ENCODE measurements at regions not wholly inside any gene's neighbourhood (a gene's known extent, or its start where the extent isn't known, plus 50 kb on each side); places are given as distances from the start of the nearest gene placed in this dataset.
"Not testable (repeated sequence)": the region's sequence is repeated elsewhere in the genome, so short reads cannot be mapped to it uniquely, and the experiment has no call there.

- H3K36me3 Mint-ChIP-seq (ENCODE audit: low read depth); H3K4me1 Mint-ChIP-seq; H3K27me3 Mint-ChIP-seq; DNase-seq; H3K9me3 Mint-ChIP-seq; intact Hi-C loops (cut with micrococcal nuclease): not testable (repeated sequence)
- H3K4me3 Mint-ChIP-seq: peak overlapping the region; percentile 28
- peak overlapping the region; percentile 83 for H3K27ac Mint-ChIP-seq
These were observed 318.5 kb downstream of the BCL2L11 start for GRCh38 chr2:111439237-111439636.

DNA sequence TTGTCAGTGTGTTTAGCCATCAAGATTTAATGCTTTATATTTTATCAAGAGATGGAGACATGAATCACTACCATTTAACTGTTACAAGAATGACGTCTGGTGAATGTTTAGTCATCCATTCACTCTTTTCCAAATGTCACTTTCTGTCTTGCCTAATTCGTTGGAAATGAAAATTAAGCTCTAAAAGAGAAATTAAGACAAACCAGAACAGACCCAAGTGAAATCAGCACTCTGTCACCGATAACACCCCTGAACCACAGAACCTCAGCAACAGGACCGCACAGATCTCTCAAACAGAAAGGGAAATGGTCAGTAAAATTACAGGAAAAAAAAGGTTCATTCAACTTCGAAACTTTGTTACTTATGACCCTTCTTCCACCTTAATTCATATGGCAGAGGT lies 320.9 kb downstream of the BCL2L11 start:
- H3K4me3 Mint-ChIP-seq: peak overlapping the region; percentile 48
- peak overlapping the region; percentile 91 for H3K27ac Mint-ChIP-seq

GRCh38 chr2:111442767-111443454 lies 322.2 kb downstream of the BCL2L11 start:
- peak; percentile 46 for DNase-seq
- H3K36me3 Mint-ChIP-seq (ENCODE audit: low read depth); H3K27me3 Mint-ChIP-seq; H3K4me3 Mint-ChIP-seq; H3K4me1 Mint-ChIP-seq; H3K9me3 Mint-ChIP-seq; H3K27ac Mint-ChIP-seq; intact Hi-C loops (cut with micrococcal nuclease): not testable (repeated sequence)

More for the DNA sequence above, 320.9 kb downstream of the BCL2L11 start:
- DNase-seq; H3K36me3 Mint-ChIP-seq (ENCODE audit: low read depth); H3K9me3 Mint-ChIP-seq; H3K4me1 Mint-ChIP-seq; intact Hi-C loops (cut with micrococcal nuclease); H3K27me3 Mint-ChIP-seq: not testable (repeated sequence)

GRCh38 chr2:111444516-111444915 lies 323.8 kb downstream of the BCL2L11 start:
- H3K27ac Mint-ChIP-seq; H3K4me1 Mint-ChIP-seq; H3K4me3 Mint-ChIP-seq; DNase-seq; intact Hi-C loops (cut with micrococcal nuclease); H3K36me3 Mint-ChIP-seq (ENCODE audit: low read depth); H3K9me3 Mint-ChIP-seq; H3K27me3 Mint-ChIP-seq: not testable (repeated sequence)

- DNase-seq; H3K36me3 Mint-ChIP-seq (ENCODE audit: low read depth); H3K27me3 Mint-ChIP-seq; H3K4me3 Mint-ChIP-seq; H3K27ac Mint-ChIP-seq; H3K4me1 Mint-ChIP-seq; H3K9me3 Mint-ChIP-seq; intact Hi-C loops (cut with micrococcal nuclease): not testable (repeated sequence)
These were observed 324.6 kb downstream of the BCL2L11 start for GRCh38 chr2:111445191-111445929.

DNA sequence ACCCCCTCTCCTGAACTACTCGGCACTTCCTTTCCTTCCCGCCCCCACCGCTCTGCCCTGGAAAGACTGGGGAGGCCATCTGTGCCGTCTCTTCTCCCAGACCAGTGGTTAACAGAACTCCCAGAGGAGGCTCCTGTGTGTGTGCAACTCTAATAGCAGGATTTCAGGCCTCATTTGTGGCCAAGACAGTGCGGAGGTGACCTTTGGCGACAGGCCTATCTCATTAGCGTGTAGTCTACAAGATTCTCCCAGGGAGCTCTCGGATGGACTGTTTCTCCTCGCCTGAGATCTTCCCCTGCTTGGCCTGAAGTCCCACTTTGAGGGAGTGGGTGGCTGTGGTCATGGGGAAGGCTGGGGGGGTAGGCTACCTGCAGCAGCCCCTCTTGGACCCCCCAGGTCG lies 325.2 kb downstream of the BCL2L11 start:
- H3K4me3 Mint-ChIP-seq; H3K27me3 Mint-ChIP-seq; H3K9me3 Mint-ChIP-seq; H3K27ac Mint-ChIP-seq; H3K4me1 Mint-ChIP-seq; DNase-seq; H3K36me3 Mint-ChIP-seq (ENCODE audit: low read depth); intact Hi-C loops (cut with micrococcal nuclease): not testable (repeated sequence)

GRCh38 chr2:111447482-111447881 lies 326.8 kb downstream of the BCL2L11 start:
- not testable (repeated sequence) for H3K27me3 Mint-ChIP-seq

GRCh38 chr2:111448796-111449195 lies 328.1 kb downstream of the BCL2L11 start:
- H3K4me1 Mint-ChIP-seq; H3K9me3 Mint-ChIP-seq; DNase-seq; H3K36me3 Mint-ChIP-seq (ENCODE audit: low read depth); intact Hi-C loops (cut with micrococcal nuclease); H3K27ac Mint-ChIP-seq; H3K4me3 Mint-ChIP-seq; H3K27me3 Mint-ChIP-seq: not testable (repeated sequence)

More at GRCh38 chr2:111447482-111447881, 326.8 kb downstream of the BCL2L11 start:
- H3K27ac Mint-ChIP-seq; H3K9me3 Mint-ChIP-seq; H3K4me1 Mint-ChIP-seq; H3K36me3 Mint-ChIP-seq (ENCODE audit: low read depth); DNase-seq; H3K4me3 Mint-ChIP-seq; intact Hi-C loops (cut with micrococcal nuclease): not testable (repeated sequence)

GRCh38 chr2:111450526-111450925 lies 329.8 kb downstream of the BCL2L11 start:
- intact Hi-C loops (cut with micrococcal nuclease); H3K9me3 Mint-ChIP-seq; H3K27me3 Mint-ChIP-seq; DNase-seq; H3K36me3 Mint-ChIP-seq (ENCODE audit: low read depth); H3K4me3 Mint-ChIP-seq: not testable (repeated sequence)
- peak overlapping the region; percentile 75 for H3K27ac Mint-ChIP-seq
- H3K4me1 Mint-ChIP-seq: peaks cover 10% of the 10 kb centered on the region

- DNase-seq; H3K36me3 Mint-ChIP-seq (ENCODE audit: low read depth); H3K4me3 Mint-ChIP-seq; H3K27me3 Mint-ChIP-seq; intact Hi-C loops (cut with micrococcal nuclease); H3K9me3 Mint-ChIP-seq: not testable (repeated sequence)
- H3K4me1 Mint-ChIP-seq: peaks cover 13% of the 10 kb centered on the region
- H3K27ac Mint-ChIP-seq: peak overlapping the region; percentile 87
These were observed 331.0 kb downstream of the BCL2L11 start for GRCh38 chr2:111451692-111452199.

- H3K4me3 Mint-ChIP-seq; H3K9me3 Mint-ChIP-seq; H3K27me3 Mint-ChIP-seq; intact Hi-C loops (cut with micrococcal nuclease); H3K36me3 Mint-ChIP-seq (ENCODE audit: low read depth); DNase-seq: not testable (repeated sequence)
- peaks cover 13% of the 10 kb centered on the region for H3K4me1 Mint-ChIP-seq
- peak overlapping the region; percentile 87 for H3K27ac Mint-ChIP-seq
These were observed 331.5 kb downstream of the BCL2L11 start for GRCh38 chr2:111452208-111452607.

- H3K27me3 Mint-ChIP-seq; H3K4me3 Mint-ChIP-seq; DNase-seq; H3K9me3 Mint-ChIP-seq; H3K27ac Mint-ChIP-seq; H3K36me3 Mint-ChIP-seq (ENCODE audit: low read depth); intact Hi-C loops (cut with micrococcal nuclease): not testable (repeated sequence)
- peaks cover 13% of the 10 kb centered on the region for H3K4me1 Mint-ChIP-seq
These were observed 332.6 kb downstream of the BCL2L11 start for GRCh38 chr2:111453308-111453707.

- H3K36me3 Mint-ChIP-seq (ENCODE audit: low read depth); intact Hi-C loops (cut with micrococcal nuclease); H3K27ac Mint-ChIP-seq; H3K9me3 Mint-ChIP-seq; H3K4me3 Mint-ChIP-seq; DNase-seq; H3K27me3 Mint-ChIP-seq: not testable (repeated sequence)
- H3K4me1 Mint-ChIP-seq: peaks cover 13% of the 10 kb centered on the region
These were observed 333.1 kb downstream of the BCL2L11 start for GRCh38 chr2:111453816-111454215.

GRCh38 chr2:111454404-111454803 lies 333.7 kb downstream of the BCL2L11 start:
- peak; percentile 78 for DNase-seq
- H3K9me3 Mint-ChIP-seq; H3K27me3 Mint-ChIP-seq; H3K36me3 Mint-ChIP-seq (ENCODE audit: low read depth); intact Hi-C loops (cut with micrococcal nuclease); H3K4me3 Mint-ChIP-seq; H3K27ac Mint-ChIP-seq: not testable (repeated sequence)
- H3K4me1 Mint-ChIP-seq: peaks cover 13% of the 10 kb centered on the region
